IPS-18c (cell line): ENCODE measurements at regions not wholly inside any gene's neighbourhood (a gene's known extent, or its start where the extent isn't known, plus 50 kb on each side); places are given as distances from the start of the nearest gene placed in this dataset.

Source experiments
- H3K4me3 ChIP-seq: 2 replicates; pipeline ENCODE4 v1.7.0; 2013; ENCODE audit warnings: low read depth, mild to moderate bottlenecking, low read length, moderate library complexity; ENCODE audit not compliant: insufficient read depth
- H3K9me3 ChIP-seq: one replicate; pipeline ENCODE4 v1.6.1; 2013; ENCODE audit warnings: mild to moderate bottlenecking, low read length, moderate library complexity; ENCODE audit not compliant: control insufficient read depth, insufficient read depth

GRCh38 chr20:41861772-41862422, 243.7 kb upstream of the CHD6 start:
- Histone ChIP-seq H3K4me3 (no peak overlapping the region), H3K9me3 (no peaks in the 10 kb centered on the region)

GRCh38 chr20:41854765-41855164, 236.6 kb upstream of the CHD6 start:
- no peak overlapping the region for H3K4me3 ChIP-seq
- no peaks in the 10 kb centered on the region for H3K9me3 ChIP-seq

- no peak overlapping the region for H3K4me3 ChIP-seq
- no peaks in the 10 kb centered on the region for H3K9me3 ChIP-seq
Measured at GRCh38 chr20:41853806-41854205, 235.6 kb upstream of the CHD6 start.

GRCh38 chr20:41848180-41848579, 230.0 kb upstream of the CHD6 start:
- no peaks in the 10 kb centered on the region for H3K9me3 ChIP-seq
- no peak overlapping the region for H3K4me3 ChIP-seq

GRCh38 chr20:41837669-41838224, 219.6 kb upstream of the CHD6 start:
- Histone ChIP-seq H3K4me3 (no peak overlapping the region), H3K9me3 (no peaks in the 10 kb centered on the region)

GRCh38 chr20:41833739-41834138, 215.6 kb upstream of the CHD6 start:
- Histone ChIP-seq H3K4me3 (no peak overlapping the region), H3K9me3 (no peaks in the 10 kb centered on the region)

- Histone ChIP-seq H3K9me3 (no peaks in the 10 kb centered on the region), H3K4me3 (no peak overlapping the region)
Measured at GRCh38 chr20:41830702-41831101, 212.5 kb upstream of the CHD6 start.

- no peak overlapping the region for H3K4me3 ChIP-seq
- H3K9me3 ChIP-seq = peaks cover 3% of the 10 kb centered on the region
Measured at GRCh38 chr20:41819436-41819835, 201.3 kb upstream of the CHD6 start.

GRCh38 chr20:41818991-41819390, 200.8 kb upstream of the CHD6 start:
- H3K4me3 ChIP-seq = no peak overlapping the region
- H3K9me3 ChIP-seq = peaks cover 3% of the 10 kb centered on the region

GRCh38 chr20:41818369-41818768, 200.2 kb upstream of the CHD6 start:
- H3K9me3 ChIP-seq = peaks cover 3% of the 10 kb centered on the region
- H3K4me3 ChIP-seq = no peak overlapping the region

GRCh38 chr20:41811456-41811855, 193.3 kb upstream of the CHD6 start:
- Histone ChIP-seq H3K9me3 (peaks cover 12% of the 10 kb centered on the region), H3K4me3 (no peak overlapping the region)

GRCh38 chr20:41800040-41800439, 181.9 kb upstream of the CHD6 start:
- H3K4me3 ChIP-seq = no peak overlapping the region
- H3K9me3 ChIP-seq = no peaks in the 10 kb centered on the region

- Histone ChIP-seq H3K9me3 (no peaks in the 10 kb centered on the region), H3K4me3 (no peak overlapping the region)
Measured at GRCh38 chr20:41798930-41799502, 180.8 kb upstream of the CHD6 start.

GRCh38 chr20:41786158-41786557, 168.0 kb upstream of the CHD6 start:
- H3K4me3 ChIP-seq = no peak overlapping the region

GRCh38 chr20:41784209-41784958, 166.2 kb upstream of the CHD6 start:
- no peak overlapping the region for H3K4me3 ChIP-seq
- H3K9me3 ChIP-seq = no peaks in the 10 kb centered on the region

More at GRCh38 chr20:41786158-41786557, 168.0 kb upstream of the CHD6 start:
- H3K9me3 ChIP-seq = no peaks in the 10 kb centered on the region

- Histone ChIP-seq H3K4me3 (no peak overlapping the region), H3K9me3 (no peaks in the 10 kb centered on the region)
Measured at GRCh38 chr20:41783423-41784208, 165.4 kb upstream of the CHD6 start.

- no peak overlapping the region for H3K4me3 ChIP-seq
- no peaks in the 10 kb centered on the region for H3K9me3 ChIP-seq
Measured at GRCh38 chr20:41782730-41783406, 164.7 kb upstream of the CHD6 start.
